H1 (cell line): ENCODE measurements at regions not wholly inside any gene's neighbourhood (a gene's known extent, or its start where the extent isn't known, plus 50 kb on each side); places are given as distances from the start of the nearest gene placed in this dataset.
A peak's percentile ranks its signal among the peaks of the same experiment; 100 is the strongest.

Experiments
- CTCF ChIA-PET: fragments of 300-600 bp; sonication (Branson Sonifier 250); formaldehyde crosslinking; loops from one replicate; lab custom pipeline; 2021; ENCODE audit not compliant: partially characterized antibody; lab: Charles Lee
- POLR2A ChIA-PET: fragments of 300-600 bp; sonication (Branson Sonifier 250); formaldehyde crosslinking; loops from one replicate; lab custom pipeline; 2021; ENCODE audit warnings: inconsistent platforms; ENCODE audit not compliant: partially characterized antibody; lab: Charles Lee
- DNase-seq, 2 experiments: peaks; one replicate each; pipeline versions ENCODE4 v3.0.0 to v3.0.0-alpha.2; 2010 to 2022; ENCODE audit warnings: low spot score in 2 of 2, low read depth in 1 of 2, mixed read lengths in 1 of 2
- FAIRE-seq: peaks from 2 replicates; lab custom pipeline; 2011; peaks lifted over from hg19 to GRCh38; lab: Jason Lieb, UNC
- H2AFZ ChIP-seq: 2 replicates; pipeline ENCODE4 v1.8.1; 2012; ENCODE audit warnings: low read length, inconsistent platforms
- H2AK5ac ChIP-seq: 2 replicates; pipeline ENCODE4 v1.6.1; 2013; ENCODE audit warnings: low read depth, low read length
- H2BK120ac ChIP-seq: replicated peaks from 2 replicates; pipeline ENCODE3; 2013; ENCODE audit warnings: low read depth, low read length, inconsistent platforms
- H2BK12ac ChIP-seq: 2 replicates; pipeline ENCODE4 v1.6.1; 2013; ENCODE audit warnings: low read depth, low read length
- H2BK15ac ChIP-seq: 2 replicates; pipeline ENCODE4 v1.6.1; 2013; ENCODE audit warnings: low read length
- H2BK20ac ChIP-seq: 2 replicates; pipeline ENCODE4 v1.6.1; 2013; ENCODE audit warnings: low read length
- H2BK5ac ChIP-seq: 2 replicates; pipeline ENCODE4 v1.6.1; 2013; ENCODE audit warnings: low read depth, low read length
- H3K14ac ChIP-seq: 2 replicates; pipeline ENCODE4 v1.6.1; 2013; ENCODE audit warnings: inconsistent platforms; ENCODE audit not compliant: insufficient read length
- H3K18ac ChIP-seq: 2 replicates; pipeline ENCODE4 v1.6.1; 2013; ENCODE audit warnings: low read length; ENCODE audit errors: extremely low read depth
- H3K23ac ChIP-seq: 2 replicates; pipeline ENCODE4 v1.6.1; 2013; ENCODE audit warnings: inconsistent platforms; ENCODE audit not compliant: insufficient read length
- H3K23me2 ChIP-seq: 2 replicates; pipeline ENCODE4 v1.6.1; 2013; ENCODE audit warnings: low read depth, low read length
- H3K27ac ChIP-seq: 2 replicates; pipeline ENCODE4 v1.6.1; 2011; ENCODE audit warnings: low read depth, low read length, inconsistent platforms
- H3K27me3 ChIP-seq, 4 experiments: replicated peaks in 1 of 4; 1 replicate in 1 of 4; 2 replicates in 3 of 4; pipeline versions ENCODE4 v1.6.1 to v1.8.1; 2011 to 2013; ENCODE audit warnings: low read length in 3 of 4, mild to moderate bottlenecking in 3 of 4, inconsistent platforms in 2 of 4, mixed read lengths in 2 of 4, moderate library complexity in 1 of 4; ENCODE audit not compliant: control insufficient read depth in 3 of 4, insufficient read depth in 3 of 4; ENCODE audit errors: extremely low read depth in 1 of 4
- H3K36me3 ChIP-seq, 4 experiments: 2 replicates each; pipeline versions ENCODE4 v1.6.1 to v1.8.1; 2011 to 2013; ENCODE audit warnings: mild to moderate bottlenecking in 4 of 4, low read length in 3 of 4, moderate library complexity in 2 of 4, control low read depth in 1 of 4, inconsistent platforms in 1 of 4; ENCODE audit not compliant: insufficient read depth in 4 of 4, control insufficient read depth in 2 of 4
- H3K4ac ChIP-seq: replicated peaks from 2 replicates; pipeline ENCODE3; 2013; ENCODE audit warnings: low read length, low read depth, mixed read lengths, inconsistent platforms; ENCODE audit not compliant: insufficient read length
- H3K4me1 ChIP-seq, 4 experiments: replicated peaks in 1 of 4; 1 replicate in 1 of 4; 2 replicates in 3 of 4; pipeline versions ENCODE4 v1.6.1 to v1.8.1; 2011 to 2013; ENCODE audit warnings: low read length in 3 of 4, inconsistent platforms in 2 of 4, mixed read lengths in 1 of 4; ENCODE audit not compliant: insufficient read depth in 4 of 4, control insufficient read depth in 3 of 4
- H3K4me2 ChIP-seq, 2 experiments: 2 replicates each; pipeline versions ENCODE4 v1.6.1 to v1.8.1; 2011 to 2013; ENCODE audit warnings: low read depth in 2 of 2, low read length in 2 of 2, control low read depth in 1 of 2, inconsistent platforms in 1 of 2, mild to moderate bottlenecking in 1 of 2; ENCODE audit not compliant: insufficient read depth in 1 of 2
- H3K4me3 ChIP-seq, 4 experiments: fragments of 200-600, 300-600 bp in 1 of 4; sonication (generic), shearing (Covaris generic), sonication (Bioruptor Twin) in 1 of 4; 2 replicates each; pipeline versions ENCODE4 v1.5.1 to v1.8.1; 2011 to 2016; ENCODE audit warnings: low read length in 4 of 4, low read depth in 3 of 4, control low read depth in 2 of 4, inconsistent platforms in 2 of 4, mild to moderate bottlenecking in 2 of 4, mixed read lengths in 1 of 4, moderate library complexity in 1 of 4; ENCODE audit not compliant: insufficient read depth in 2 of 4; ENCODE audit errors: extremely low read depth in 1 of 4
- H3K56ac ChIP-seq: replicated peaks from 2 replicates; pipeline ENCODE3; 2013; ENCODE audit warnings: low read depth, mild to moderate bottlenecking, mixed read lengths, low read length, inconsistent platforms; ENCODE audit not compliant: insufficient read length
- H3K79me1 ChIP-seq: 2 replicates; pipeline ENCODE4 v1.6.1; 2013; ENCODE audit warnings: low read depth, low read length, control low read depth
- H3K79me2 ChIP-seq, 2 experiments: 2 replicates each; pipeline versions ENCODE4 v1.6.1 to v1.8.1; 2012 to 2013; ENCODE audit warnings: low read length in 2 of 2, mild to moderate bottlenecking in 2 of 2, inconsistent platforms in 1 of 2; ENCODE audit not compliant: insufficient read depth in 2 of 2, control insufficient read depth in 1 of 2
- H3K9ac ChIP-seq, 4 experiments: replicated peaks in 1 of 4; 1 replicate in 1 of 4; 2 replicates in 3 of 4; pipeline versions ENCODE4 v1.6.1 to v1.8.1; 2011 to 2013; ENCODE audit warnings: low read depth in 3 of 4, low read length in 3 of 4, control low read depth in 2 of 4, mild to moderate bottlenecking in 2 of 4, moderate library complexity in 2 of 4, inconsistent platforms in 1 of 4; ENCODE audit errors: extremely low read depth in 1 of 4
- H3K9me3 ChIP-seq, 2 experiments: 2 replicates each; pipeline versions ENCODE4 v1.6.1 to v1.8.1; 2012 to 2013; ENCODE audit warnings: mild to moderate bottlenecking in 2 of 2, moderate library complexity in 2 of 2, control low read depth in 1 of 2, inconsistent platforms in 1 of 2, low read depth in 1 of 2, low read length in 1 of 2, mixed read lengths in 1 of 2; ENCODE audit not compliant: insufficient read depth in 2 of 2
- H4K20me1 ChIP-seq, 2 experiments: replicated peaks in 1 of 2; 2 replicates each; pipeline versions ENCODE3 to v1.8.1; 2011 to 2013; ENCODE audit warnings: inconsistent platforms in 2 of 2, low read length in 2 of 2, mild to moderate bottlenecking in 1 of 2; ENCODE audit not compliant: insufficient read depth in 2 of 2, control insufficient read depth in 1 of 2
- H4K5ac ChIP-seq: 2 replicates; pipeline ENCODE4 v1.6.1; 2013; ENCODE audit warnings: low read length, low read depth, mixed read lengths, inconsistent platforms; ENCODE audit not compliant: insufficient read length
- H4K8ac ChIP-seq: 2 replicates; pipeline ENCODE4 v1.8.0; 2013; ENCODE audit warnings: mild to moderate bottlenecking, moderate library complexity, low read length, inconsistent platforms; ENCODE audit not compliant: insufficient read depth; ENCODE audit errors: extremely low read depth
- H4K91ac ChIP-seq: replicated peaks from 2 replicates; pipeline ENCODE3; 2013; ENCODE audit warnings: low read length, mixed read lengths, inconsistent platforms; ENCODE audit not compliant: insufficient read length
- CBX8 ChIP-seq: fragments of 300-800, 300-1000 bp; sonication (generic); IDR thresholded peaks from 2 replicates; pipeline ENCODE4 v1.7.1; 2016; ENCODE audit warnings: low read depth, low read length, borderline replicate concordance
- CEBPB ChIP-seq: IDR thresholded peaks from 2 replicates; pipeline ENCODE4 v1.6.1; 2012; ENCODE audit warnings: low read depth, low read length
- FOSL1 ChIP-seq: IDR thresholded peaks from 2 replicates; pipeline ENCODE4 v1.6.1; 2011; ENCODE audit warnings: mild to moderate bottlenecking, low read depth, low read length, moderate library complexity; ENCODE audit not compliant: insufficient read depth
- HDAC2 ChIP-seq, 2 experiments: fragments of 300-600 bp in 1 of 2; sonication (generic) in 1 of 2; IDR thresholded peaks; 2 replicates each; pipeline ENCODE4 v1.6.1; 2011 to 2012; ENCODE audit warnings: low read depth in 2 of 2, low read length in 2 of 2, mild to moderate bottlenecking in 2 of 2, moderate library complexity in 2 of 2, borderline replicate concordance in 1 of 2, inconsistent platforms in 1 of 2
- NANOG ChIP-seq: IDR thresholded peaks from 2 replicates; pipeline ENCODE4 v1.6.1; 2011; ENCODE audit warnings: low read length, low read depth, mild to moderate bottlenecking, inconsistent platforms; ENCODE audit not compliant: insufficient read depth, poor library complexity, severe bottlenecking
- RAD21 ChIP-seq, 2 experiments: IDR thresholded peaks in 1 of 2; conservative IDR thresholded peaks in 1 of 2; 2 replicates each; pipeline ENCODE4 v1.6.1; 2011; ENCODE audit warnings: low read depth in 2 of 2, low read length in 2 of 2, improper control_type of control experiment in 1 of 2, inconsistent platforms in 1 of 2, mild to moderate bottlenecking in 1 of 2, moderate library complexity in 1 of 2
- RXRA ChIP-seq: IDR thresholded peaks from 2 replicates; pipeline ENCODE4 v1.6.1; 2011; ENCODE audit warnings: low read depth, mild to moderate bottlenecking, low read length, moderate library complexity; ENCODE audit not compliant: insufficient read depth
- SRF ChIP-seq: IDR thresholded peaks from 2 replicates; pipeline ENCODE4 v1.6.1; 2011; ENCODE audit warnings: mild to moderate bottlenecking, low read depth, low read length, moderate library complexity
- WGBS, 2 experiments: shearing (Covaris generic) in 1 of 2; methylation state at CpG; one replicate each; pipeline versions ENCODE4 v1.1.6 to v1.1.7; 2013 to 2015; ENCODE audit warnings: low lambda C conversion rate in 2 of 2, mixed read lengths in 2 of 2, inconsistent platforms in 1 of 2, low coverage in 1 of 2, missing lambda C conversion rate in 1 of 2; ENCODE audit not compliant: insufficient replicate concordance in 2 of 2, insufficient coverage in 1 of 2, insufficient read length in 1 of 2; ENCODE audit errors: extremely low coverage in 1 of 2, missing lambda C conversion rate in 1 of 2; 5-methylcytosine and 5-hydroxymethylcytosine counted together
- TF ChIP-seq, protein P1 (sequence below): IDR thresholded peaks from 2 replicates; pipeline ENCODE4 v1.6.1; 2011; ENCODE audit warnings: low read length, improper control_type of control experiment
- TF ChIP-seq, protein P2 (sequence below): IDR thresholded peaks from 2 replicates; pipeline ENCODE4 v1.6.1; 2012; ENCODE audit warnings: inconsistent platforms

DNA sequence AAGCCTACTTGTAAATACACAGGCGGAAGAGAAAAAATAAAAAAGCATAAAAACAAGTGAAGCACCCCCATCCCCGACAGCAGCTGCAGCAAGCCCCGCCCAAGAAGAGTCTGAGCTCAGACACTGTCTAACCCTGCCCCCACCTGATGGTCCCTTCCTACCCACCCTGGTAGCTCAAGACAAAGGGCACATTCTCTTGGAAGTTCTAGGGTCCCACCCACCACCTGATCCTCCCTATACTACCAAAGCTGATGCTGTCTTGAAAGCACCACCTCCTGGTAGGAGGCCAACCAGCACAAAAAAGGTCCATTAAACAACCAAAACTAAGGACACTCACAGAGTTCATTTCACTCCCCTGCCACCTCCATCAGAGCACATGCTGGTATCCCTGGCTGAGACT lies 308.2 kb downstream of the KLHL13 start:
- Histone ChIP-seq H4K91ac (no peak overlapping the region), H3K4me1 (peaks cover 0 to 2% (median 0%) of the 10 kb centered on the region in 4 experiments; a peak in 1 of 7 replicates), H3K36me3 (no peaks in the 10 kb centered on the region), H3K23me2 (no peaks in the 10 kb centered on the region), H3K4me2 (no peak overlapping the region), H3K9ac (no peak overlapping the region), H2BK120ac (no peak overlapping the region), H3K23ac (no peak overlapping the region), H2AK5ac (no peak overlapping the region), H2BK15ac (no peak overlapping the region), H2BK5ac (no peak overlapping the region), H3K9me3 (no peaks in the 10 kb centered on the region), H4K5ac (no peak overlapping the region), H3K27me3 (no peaks in the 10 kb centered on the region), H2BK12ac (no peak overlapping the region), H3K4ac (no peak overlapping the region), H3K14ac (no peak overlapping the region), H2BK20ac (no peak overlapping the region), H2AFZ (no peak overlapping the region; the same call in 1 of the 2 replicates), H3K79me1 (no peaks in the 10 kb centered on the region), H3K79me2 (no peaks in the 10 kb centered on the region), H3K27ac (no peak overlapping the region), H4K20me1 (no peaks in the 10 kb centered on the region), H3K18ac (no peak overlapping the region), H3K56ac (no peak overlapping the region), H3K4me3 (no peak overlapping the region), H4K8ac (no peak overlapping the region)
- POLR2A ChIA-PET = interaction anchor here (0.5 kb wide), 1 partner anchor 175 kb away, joined by 4 read pairs; no protein-coding TSS in a partner anchor
- CTCF ChIA-PET = no interaction called here
- 100% methylated on average over 2 of the region's 3 CpGs; no CpG with 5 or more reads in 1 of the 2 experiments for WGBS, 2 experiments
- peak; percentile 28 for FAIRE-seq
- peak; percentile 1 to 33 for DNase-seq
- TF ChIP-seq, protein P1, sequence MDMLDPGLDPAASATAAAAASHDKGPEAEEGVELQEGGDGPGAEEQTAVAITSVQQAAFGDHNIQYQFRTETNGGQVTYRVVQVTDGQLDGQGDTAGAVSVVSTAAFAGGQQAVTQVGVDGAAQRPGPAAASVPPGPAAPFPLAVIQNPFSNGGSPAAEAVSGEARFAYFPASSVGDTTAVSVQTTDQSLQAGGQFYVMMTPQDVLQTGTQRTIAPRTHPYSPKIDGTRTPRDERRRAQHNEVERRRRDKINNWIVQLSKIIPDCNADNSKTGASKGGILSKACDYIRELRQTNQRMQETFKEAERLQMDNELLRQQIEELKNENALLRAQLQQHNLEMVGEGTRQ = no peak
- TF ChIP-seq, protein P2, sequence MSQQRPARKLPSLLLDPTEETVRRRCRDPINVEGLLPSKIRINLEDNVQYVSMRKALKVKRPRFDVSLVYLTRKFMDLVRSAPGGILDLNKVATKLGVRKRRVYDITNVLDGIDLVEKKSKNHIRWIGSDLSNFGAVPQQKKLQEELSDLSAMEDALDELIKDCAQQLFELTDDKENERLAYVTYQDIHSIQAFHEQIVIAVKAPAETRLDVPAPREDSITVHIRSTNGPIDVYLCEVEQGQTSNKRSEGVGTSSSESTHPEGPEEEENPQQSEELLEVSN = no peak
- TF ChIP-seq RAD21 (IDR thresholded peaks at IDR 0.05 in 1 of 2, conservative IDR thresholded peaks at IDR 0.05 in 1 of 2; ENCODE audit: low read depth in 2 of 2, low read length in 2 of 2) = peak in 1 of 2 experiments; percentile 25; a peak in 1 of 4 replicates
- no peak for TF ChIP-seq NANOG
- TF ChIP-seq CEBPB = no peak
- no peak for TF ChIP-seq SRF
- no peak for TF ChIP-seq FOSL1
- TF ChIP-seq CBX8 = no peak
- no peak for TF ChIP-seq RXRA
- TF ChIP-seq HDAC2 (IDR thresholded peaks at IDR 0.05; ENCODE audit: borderline replicate concordance in 1 of 2, low read depth in 2 of 2, low read length in 2 of 2) = no peak
